OCI-LY7 (cell line): ENCODE measurements at regions not wholly inside any gene's neighbourhood (a gene's known extent, or its start where the extent isn't known, plus 50 kb on each side); places are given as distances from the start of the nearest gene placed in this dataset.

Source experiments
- EZH2phosphoT487 ChIP-seq: fragments of 200-600 bp; sonication (generic); IDR thresholded peaks from 2 replicates; pipeline ENCODE4 v1.6.1; 2018; ENCODE audit warnings: low read depth, borderline replicate concordance, mild to moderate bottlenecking, mixed run types, antibody characterized with exemption, low read length, moderate library complexity, mixed read lengths
- TF ChIP-seq, protein P1 (sequence below): fragments of 200-600 bp; sonication (generic); conservative IDR thresholded peaks from 2 replicates; pipeline ENCODE4 v1.5.1; 2014; ENCODE audit warnings: mild to moderate bottlenecking, antibody characterized with exemption, low read length, moderate library complexity, mixed read lengths

DNA sequence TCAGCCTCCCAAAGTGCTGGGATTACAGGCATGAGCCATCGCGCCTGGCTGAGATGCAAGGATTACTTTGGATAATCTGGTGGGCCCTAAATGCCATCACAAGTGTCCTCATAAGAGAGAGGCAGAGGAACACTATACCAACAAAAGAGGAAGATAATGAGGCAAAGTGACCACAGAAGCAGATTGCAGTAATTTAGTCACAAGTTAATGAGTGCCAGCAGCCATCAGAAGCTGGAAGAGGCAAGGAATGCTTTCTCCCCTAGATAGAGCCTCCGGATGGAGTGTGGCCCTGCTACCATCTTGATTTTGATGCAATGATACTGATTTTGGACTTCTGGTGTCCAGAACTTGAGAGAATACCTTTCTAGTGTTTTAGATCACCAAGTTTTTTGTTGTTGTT, 122.3 kb downstream of the SPATA31D1 start:
- TF ChIP-seq, protein P1, sequence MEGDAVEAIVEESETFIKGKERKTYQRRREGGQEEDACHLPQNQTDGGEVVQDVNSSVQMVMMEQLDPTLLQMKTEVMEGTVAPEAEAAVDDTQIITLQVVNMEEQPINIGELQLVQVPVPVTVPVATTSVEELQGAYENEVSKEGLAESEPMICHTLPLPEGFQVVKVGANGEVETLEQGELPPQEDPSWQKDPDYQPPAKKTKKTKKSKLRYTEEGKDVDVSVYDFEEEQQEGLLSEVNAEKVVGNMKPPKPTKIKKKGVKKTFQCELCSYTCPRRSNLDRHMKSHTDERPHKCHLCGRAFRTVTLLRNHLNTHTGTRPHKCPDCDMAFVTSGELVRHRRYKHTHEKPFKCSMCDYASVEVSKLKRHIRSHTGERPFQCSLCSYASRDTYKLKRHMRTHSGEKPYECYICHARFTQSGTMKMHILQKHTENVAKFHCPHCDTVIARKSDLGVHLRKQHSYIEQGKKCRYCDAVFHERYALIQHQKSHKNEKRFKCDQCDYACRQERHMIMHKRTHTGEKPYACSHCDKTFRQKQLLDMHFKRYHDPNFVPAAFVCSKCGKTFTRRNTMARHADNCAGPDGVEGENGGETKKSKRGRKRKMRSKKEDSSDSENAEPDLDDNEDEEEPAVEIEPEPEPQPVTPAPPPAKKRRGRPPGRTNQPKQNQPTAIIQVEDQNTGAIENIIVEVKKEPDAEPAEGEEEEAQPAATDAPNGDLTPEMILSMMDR = no peak
- TF ChIP-seq EZH2phosphoT487 = no peak
